Karpas-422 (cell line): ENCODE measurements at regions not wholly inside any gene's neighbourhood (a gene's known extent, or its start where the extent isn't known, plus 50 kb on each side); places are given as distances from the start of the nearest gene placed in this dataset.

ENCODE experiments used
- DNase-seq: peaks from one replicate; pipeline ENCODE4 v3.0.0-alpha.2; 2015
- H2AFZ ChIP-seq: fragments of 200-600 bp; sonication (generic); 2 replicates; pipeline ENCODE4 v1.6.1; 2014; ENCODE audit warnings: antibody characterized with exemption, low read length, mixed read lengths
- H3K27ac ChIP-seq: fragments of 200-600 bp; sonication (generic); 2 replicates; pipeline ENCODE4 v1.5.1; 2014; ENCODE audit warnings: mild to moderate bottlenecking, low read length, moderate library complexity
- H3K27me3 ChIP-seq: fragments of 200-600 bp; sonication (generic); 2 replicates; pipeline ENCODE4 v1.6.1; 2014; ENCODE audit warnings: low read length, mixed read lengths
- H3K36me3 ChIP-seq: fragments of 200-600 bp; sonication (generic); 2 replicates; pipeline ENCODE4 v1.6.1; 2014; ENCODE audit warnings: low read length, mixed read lengths; ENCODE audit not compliant: insufficient read depth
- H3K4me1 ChIP-seq: fragments of 200-600 bp; sonication (generic); 2 replicates; pipeline ENCODE4 v1.6.1; 2014; ENCODE audit warnings: mild to moderate bottlenecking, low read length, mixed read lengths
- H3K4me2 ChIP-seq: fragments of 200-600 bp; sonication (generic); 2 replicates; pipeline ENCODE4 v1.6.1; 2014; ENCODE audit warnings: low read length, low read depth, mild to moderate bottlenecking; ENCODE audit not compliant: poor library complexity, severe bottlenecking
- H3K4me3 ChIP-seq: fragments of 200-600 bp; sonication (generic); 2 replicates; pipeline ENCODE4 v1.5.1; 2014; ENCODE audit warnings: mild to moderate bottlenecking, antibody characterized with exemption, low read length, mixed read lengths
- H3K79me2 ChIP-seq: fragments of 200-600 bp; sonication (generic); 2 replicates; pipeline ENCODE4 v1.6.1; 2014; ENCODE audit warnings: mild to moderate bottlenecking, low read length, mixed read lengths
- H3K9ac ChIP-seq: fragments of 200-600 bp; sonication (generic); 2 replicates; pipeline ENCODE4 v1.6.0; 2014; ENCODE audit warnings: low read length
- H3K9me2 ChIP-seq: fragments of 200-600 bp; sonication (generic), shearing (Covaris generic); replicated peaks from 2 replicates; pipeline ENCODE4 v1.6.0; 2014; ENCODE audit warnings: mild to moderate bottlenecking, low read length, moderate library complexity; ENCODE audit not compliant: insufficient read depth
- H3K9me3 ChIP-seq: fragments of 300-700, 200-600 bp; sonication (generic); 2 replicates; pipeline ENCODE4 v1.6.1; 2014; ENCODE audit warnings: low read length, mixed read lengths
- H4K20me1 ChIP-seq: fragments of 200-600 bp; sonication (generic); 2 replicates; pipeline ENCODE4 v1.6.1; 2014; ENCODE audit warnings: mild to moderate bottlenecking, antibody characterized with exemption, low read length, low read depth; ENCODE audit not compliant: insufficient read depth

DNA sequence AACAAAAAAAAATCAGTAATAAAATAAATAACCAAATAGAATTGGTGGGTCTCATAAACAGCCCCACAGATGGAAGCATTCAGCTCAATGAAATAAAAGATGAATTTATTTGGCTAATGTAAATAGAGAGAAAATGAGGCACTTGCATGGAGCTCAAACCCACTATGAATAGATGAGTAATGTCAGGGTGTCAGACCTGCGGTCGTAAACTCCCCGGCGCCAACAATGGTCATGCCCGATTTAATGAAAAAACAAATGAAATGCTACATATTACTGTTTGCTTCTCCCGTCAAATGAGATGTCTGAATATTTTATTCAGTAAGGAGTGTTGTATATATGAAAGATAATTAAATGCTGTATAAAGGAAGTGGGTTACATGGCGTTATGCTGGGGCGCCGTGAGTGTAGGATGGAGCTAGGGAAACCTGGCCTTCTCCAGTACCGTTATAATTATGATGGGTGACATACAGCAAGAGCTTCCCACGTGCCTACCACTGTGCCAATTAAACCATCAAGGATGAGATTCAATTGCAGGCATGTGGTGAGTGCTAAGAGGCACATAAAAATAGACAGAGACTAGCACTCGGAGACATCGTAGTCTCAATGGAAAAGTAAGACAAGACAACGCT, 648.1 kb downstream of the BCL11B start:
- peaks cover 14% of the 10 kb centered on the region for H3K9me3 ChIP-seq
- H2AFZ ChIP-seq: no peak overlapping the region
- H3K36me3 ChIP-seq: no peaks in the 10 kb centered on the region
- H4K20me1 ChIP-seq: no peaks in the 10 kb centered on the region
- H3K9ac ChIP-seq: no peak overlapping the region
- H3K4me1 ChIP-seq: no peaks in the 10 kb centered on the region
- no peak overlapping the region for H3K4me2 ChIP-seq
- no peak for DNase-seq
- H3K27me3 ChIP-seq: no peaks in the 10 kb centered on the region
- no peaks in the 10 kb centered on the region; the same call in 1 of the 2 replicates for H3K9me2 ChIP-seq
- H3K27ac ChIP-seq: no peak overlapping the region
- no peaks in the 10 kb centered on the region for H3K79me2 ChIP-seq
- no peak overlapping the region for H3K4me3 ChIP-seq

GRCh38 chr14:98633380-98633779, 638.6 kb downstream of the BCL11B start:
- Histone ChIP-seq H4K20me1 (no peaks in the 10 kb centered on the region), H3K27ac (no peak overlapping the region), H3K4me3 (no peak overlapping the region), H3K9me3 (peaks cover 12% of the 10 kb centered on the region; the same call in 1 of the 2 replicates), H3K79me2 (no peaks in the 10 kb centered on the region), H2AFZ (no peak overlapping the region), H3K4me1 (no peaks in the 10 kb centered on the region), H3K4me2 (no peak overlapping the region), H3K9ac (no peak overlapping the region), H3K9me2 (no peaks in the 10 kb centered on the region), H3K36me3 (no peaks in the 10 kb centered on the region), H3K27me3 (no peaks in the 10 kb centered on the region)
- no peak for DNase-seq

DNA sequence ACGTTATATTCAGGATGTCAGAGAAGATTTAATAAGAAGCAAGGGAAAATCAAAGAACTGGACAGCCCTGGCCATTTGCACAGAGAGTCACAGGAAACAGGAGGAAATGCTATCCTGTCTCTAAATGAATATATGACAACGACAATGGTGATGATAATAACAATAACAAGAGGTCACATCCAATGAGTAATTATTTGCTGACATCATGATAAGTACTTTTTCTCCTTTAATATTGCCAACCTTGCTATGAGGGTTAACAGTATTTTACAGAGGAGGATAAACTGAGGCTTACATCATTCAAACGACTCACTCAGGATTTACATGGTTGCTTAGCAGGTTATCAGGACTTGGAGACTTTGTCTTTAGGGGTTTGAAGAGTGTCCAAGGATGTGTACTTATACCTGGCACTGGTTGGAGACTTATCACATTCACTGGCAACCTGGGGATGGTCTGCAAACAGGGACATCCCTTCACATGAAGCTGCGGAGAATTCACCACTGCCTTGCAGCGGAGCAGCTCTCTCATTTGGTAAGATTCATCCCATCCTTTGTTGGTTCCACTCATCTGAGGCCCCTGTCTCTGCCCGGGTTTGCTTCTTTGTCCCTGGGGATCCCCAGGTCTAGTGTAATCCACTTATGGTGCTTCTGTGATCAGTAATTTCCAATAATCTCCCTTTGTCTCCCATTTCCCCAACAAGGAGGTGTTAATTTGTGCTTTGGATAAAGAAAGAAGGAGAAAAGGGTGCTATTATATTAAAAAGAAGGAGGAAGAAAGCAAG, 637.8 kb downstream of the BCL11B start:
- DNase-seq: no peak
- H3K27me3 ChIP-seq: no peaks in the 10 kb centered on the region
- peaks cover 6% of the 10 kb centered on the region; the same call in 1 of the 2 replicates for H3K9me3 ChIP-seq
- H3K36me3 ChIP-seq: no peaks in the 10 kb centered on the region
- H3K4me1 ChIP-seq: no peaks in the 10 kb centered on the region
- no peak overlapping the region for H3K27ac ChIP-seq
- no peak overlapping the region for H3K4me3 ChIP-seq
- no peak overlapping the region for H2AFZ ChIP-seq
- H3K9me2 ChIP-seq: no peaks in the 10 kb centered on the region
- H3K4me2 ChIP-seq: no peak overlapping the region
- H4K20me1 ChIP-seq: no peaks in the 10 kb centered on the region
- no peak overlapping the region for H3K9ac ChIP-seq
- no peaks in the 10 kb centered on the region for H3K79me2 ChIP-seq

- DNase-seq: no peak
- H3K9me3 ChIP-seq: 0 out of 2 replicates have a peak, but pooled peaks cover 3% of the 10 kb centered on the region
- H4K20me1 ChIP-seq: no peaks in the 10 kb centered on the region
- H3K9me2 ChIP-seq: peaks cover 7% of the 10 kb centered on the region
- H3K4me2 ChIP-seq: no peak overlapping the region
- H3K9ac ChIP-seq: no peak overlapping the region
- no peaks in the 10 kb centered on the region for H3K79me2 ChIP-seq
- no peaks in the 10 kb centered on the region for H3K27me3 ChIP-seq
- no peaks in the 10 kb centered on the region for H3K4me1 ChIP-seq
- H3K36me3 ChIP-seq: no peaks in the 10 kb centered on the region
- no peak overlapping the region for H3K4me3 ChIP-seq
- no peak overlapping the region for H3K27ac ChIP-seq
- no peak overlapping the region for H2AFZ ChIP-seq
Measured at GRCh38 chr14:98638366-98638765, 633.6 kb downstream of the BCL11B start.

GRCh38 chr14:98647754-98648153, 624.2 kb downstream of the BCL11B start:
- no peaks in the 10 kb centered on the region for H3K27me3 ChIP-seq
- H3K4me1 ChIP-seq: no peaks in the 10 kb centered on the region
- peaks cover 8% of the 10 kb centered on the region; the same call in 1 of the 2 replicates for H3K9me3 ChIP-seq
- no peaks in the 10 kb centered on the region for H3K79me2 ChIP-seq
- H3K9ac ChIP-seq: no peak overlapping the region
- no peaks in the 10 kb centered on the region for H3K36me3 ChIP-seq
- no peak overlapping the region for H3K4me2 ChIP-seq
- 0 out of 2 replicates have a peak, but pooled peaks cover 1% of the 10 kb centered on the region for H3K9me2 ChIP-seq
- H3K27ac ChIP-seq: no peak overlapping the region
- H4K20me1 ChIP-seq: no peaks in the 10 kb centered on the region
- no peak for DNase-seq
- no peak overlapping the region for H2AFZ ChIP-seq
- no peak overlapping the region for H3K4me3 ChIP-seq

GRCh38 chr14:98651037-98651436, 621.0 kb downstream of the BCL11B start:
- H3K4me3 ChIP-seq: no peak overlapping the region
- no peaks in the 10 kb centered on the region for H3K4me1 ChIP-seq
- H3K9me2 ChIP-seq: no peaks in the 10 kb centered on the region
- no peaks in the 10 kb centered on the region for H3K79me2 ChIP-seq
- no peak overlapping the region for H3K4me2 ChIP-seq
- no peaks in the 10 kb centered on the region for H4K20me1 ChIP-seq
- H3K9me3 ChIP-seq: peaks cover 18% of the 10 kb centered on the region; the same call in 1 of the 2 replicates
- no peaks in the 10 kb centered on the region for H3K36me3 ChIP-seq
- no peak for DNase-seq
- no peak overlapping the region for H3K9ac ChIP-seq
- H3K27me3 ChIP-seq: no peaks in the 10 kb centered on the region
- H3K27ac ChIP-seq: no peak overlapping the region
- H2AFZ ChIP-seq: no peak overlapping the region

DNA sequence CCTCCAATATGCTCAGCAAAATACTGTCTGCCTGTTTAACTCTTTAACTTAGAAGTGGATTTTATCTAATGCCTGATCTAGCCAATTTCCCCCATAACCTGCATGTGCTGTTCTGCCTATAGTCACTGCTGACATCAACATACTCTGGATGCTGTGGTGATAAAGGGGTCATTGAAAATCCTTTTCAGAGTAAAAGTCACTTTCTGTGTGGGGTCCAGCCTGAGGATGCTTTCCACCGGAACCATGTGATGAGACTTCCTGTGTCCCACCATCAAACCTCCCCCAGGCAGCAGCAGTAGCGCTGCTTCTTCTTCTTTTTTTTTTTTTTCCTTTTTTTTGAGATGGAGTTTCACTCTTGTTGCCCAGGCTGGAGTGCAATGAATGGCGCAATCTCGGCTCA, 607.0 kb downstream of the BCL11B start:
- no peaks in the 10 kb centered on the region for H3K27me3 ChIP-seq
- H3K79me2 ChIP-seq: no peaks in the 10 kb centered on the region
- H3K36me3 ChIP-seq: no peaks in the 10 kb centered on the region
- no peak overlapping the region for H3K27ac ChIP-seq
- no peaks in the 10 kb centered on the region; the same call in 1 of the 2 replicates for H3K9me2 ChIP-seq
- no peak overlapping the region for H2AFZ ChIP-seq
- no peaks in the 10 kb centered on the region for H3K4me1 ChIP-seq
- no peak overlapping the region for H3K4me2 ChIP-seq
- no peak overlapping the region for H3K9ac ChIP-seq
- no peaks in the 10 kb centered on the region for H4K20me1 ChIP-seq
- no peak for DNase-seq
- H3K9me3 ChIP-seq: peaks cover 3% of the 10 kb centered on the region; the same call in 1 of the 2 replicates
- H3K4me3 ChIP-seq: no peak overlapping the region

- no peak for DNase-seq
- Histone ChIP-seq H4K20me1 (no peaks in the 10 kb centered on the region), H3K36me3 (no peaks in the 10 kb centered on the region), H2AFZ (no peak overlapping the region), H3K27ac (no peak overlapping the region), H3K9me3 (peaks cover 5% of the 10 kb centered on the region; the same call in 1 of the 2 replicates), H3K27me3 (no peaks in the 10 kb centered on the region), H3K9ac (no peak overlapping the region), H3K4me1 (no peaks in the 10 kb centered on the region), H3K9me2 (no peaks in the 10 kb centered on the region; the same call in 1 of the 2 replicates), H3K4me2 (no peak overlapping the region), H3K79me2 (no peaks in the 10 kb centered on the region), H3K4me3 (no peak overlapping the region)
Measured at GRCh38 chr14:98666545-98666944, 605.5 kb downstream of the BCL11B start.
